Activated naive CD8-positive, alpha-beta T cell treated with anti-CD3 and anti-CD28 coated beads, Interleukin-2, amount 50 U/mL, for 24 hours (primary cell): ENCODE measurements at regions not wholly inside any gene's neighbourhood (a gene's known extent, or its start where the extent isn't known, plus 50 kb on each side); places are given as distances from the start of the nearest gene placed in this dataset.
"Not testable (repeated sequence)": the region's sequence is repeated elsewhere in the genome, so short reads cannot be mapped to it uniquely, and the experiment has no call there.

Source experiments
- ATAC-seq: fragments of 150-1000 bp; cut with Tn5 transposase; one replicate; pipeline ENCODE4 v1.10.0; 2021
- DNase-seq: peaks from one replicate; pipeline ENCODE4 v3.0.0; 2021
- H3K27ac Mint-ChIP-seq: one replicate; pipeline ENCODE4 v1.8.0; 2021; ENCODE audit warnings: mild to moderate bottlenecking, mixed read lengths
- H3K27me3 Mint-ChIP-seq: one replicate; pipeline ENCODE4 v1.8.0; 2021; ENCODE audit warnings: mixed read lengths
- H3K36me3 Mint-ChIP-seq: one replicate; pipeline ENCODE4 v1.8.0; 2021; ENCODE audit warnings: low read depth, mixed read lengths
- H3K4me1 Mint-ChIP-seq: one replicate; pipeline ENCODE4 v1.8.0; 2021; ENCODE audit warnings: mixed read lengths
- H3K4me3 Mint-ChIP-seq: one replicate; pipeline ENCODE4 v1.8.0; 2021; ENCODE audit warnings: mild to moderate bottlenecking, moderate library complexity, mixed read lengths
- H3K9me3 Mint-ChIP-seq: one replicate; pipeline ENCODE4 v1.8.0; 2021; ENCODE audit warnings: mixed read lengths

GRCh38 chr13:82096256-82096655 lies 1755.3 kb upstream of the SPRY2 start:
- Mint-ChIP-seq H3K4me3 (no peak overlapping the region), H3K4me1 (no peaks in the 10 kb centered on the region), H3K9me3 (peaks cover 11% of the 10 kb centered on the region), H3K36me3 (no peaks in the 10 kb centered on the region), H3K27ac (no peak overlapping the region), H3K27me3 (no peaks in the 10 kb centered on the region)
- ATAC-seq (no peak), DNase-seq (no peak)

- Mint-ChIP-seq H3K4me1 (no peaks in the 10 kb centered on the region), H3K27me3 (no peaks in the 10 kb centered on the region), H3K36me3 (no peaks in the 10 kb centered on the region), H3K4me3 (no peak overlapping the region), H3K9me3 (peaks cover 6% of the 10 kb centered on the region), H3K27ac (no peak overlapping the region)
- no peak for DNase-seq
- no peak for ATAC-seq
Observed at GRCh38 chr13:82092312-82092711, 1751.4 kb upstream of the SPRY2 start.

- ATAC-seq (no peak), DNase-seq (no peak)
- Mint-ChIP-seq H3K27ac (no peak overlapping the region), H3K4me3 (no peak overlapping the region), H3K36me3 (no peaks in the 10 kb centered on the region), H3K27me3 (no peaks in the 10 kb centered on the region), H3K9me3 (peaks cover 5% of the 10 kb centered on the region), H3K4me1 (no peaks in the 10 kb centered on the region)
Observed at GRCh38 chr13:82088781-82089180, 1747.9 kb upstream of the SPRY2 start.

- Mint-ChIP-seq H3K4me3 (no peak overlapping the region), H3K27me3 (no peaks in the 10 kb centered on the region), H3K4me1 (no peaks in the 10 kb centered on the region), H3K9me3 (peaks cover 13% of the 10 kb centered on the region), H3K27ac (no peak overlapping the region), H3K36me3 (no peaks in the 10 kb centered on the region)
- ATAC-seq (no peak), DNase-seq (no peak)
Observed at GRCh38 chr13:82076496-82076895, 1735.6 kb upstream of the SPRY2 start.

GRCh38 chr13:82070416-82070815 lies 1729.5 kb upstream of the SPRY2 start:
- no peak for DNase-seq
- peaks cover 14% of the 10 kb centered on the region for H3K9me3 Mint-ChIP-seq
- no peak for ATAC-seq

GRCh38 chr13:82062772-82063171 lies 1721.8 kb upstream of the SPRY2 start:
- H3K4me1 Mint-ChIP-seq = no peaks in the 10 kb centered on the region
- no peaks in the 10 kb centered on the region for H3K27me3 Mint-ChIP-seq
- no peak overlapping the region for H3K27ac Mint-ChIP-seq
- no peak for DNase-seq
- peaks cover 20% of the 10 kb centered on the region for H3K9me3 Mint-ChIP-seq
- no peaks in the 10 kb centered on the region for H3K36me3 Mint-ChIP-seq
- H3K4me3 Mint-ChIP-seq = no peak overlapping the region
- no peak for ATAC-seq

More at GRCh38 chr13:82070416-82070815, 1729.5 kb upstream of the SPRY2 start:
- Mint-ChIP-seq H3K4me3 (no peak overlapping the region), H3K4me1 (no peaks in the 10 kb centered on the region), H3K27me3 (no peaks in the 10 kb centered on the region), H3K36me3 (no peaks in the 10 kb centered on the region), H3K27ac (no peak overlapping the region)

GRCh38 chr13:82058364-82058763 lies 1717.4 kb upstream of the SPRY2 start:
- DNase-seq = no peak
- H3K27ac Mint-ChIP-seq = no peak overlapping the region
- peaks cover 20% of the 10 kb centered on the region for H3K9me3 Mint-ChIP-seq
- H3K36me3 Mint-ChIP-seq = no peaks in the 10 kb centered on the region
- ATAC-seq = no peak
- no peaks in the 10 kb centered on the region for H3K4me1 Mint-ChIP-seq
- no peaks in the 10 kb centered on the region for H3K27me3 Mint-ChIP-seq
- H3K4me3 Mint-ChIP-seq = no peak overlapping the region

- peaks cover 22% of the 10 kb centered on the region for H3K9me3 Mint-ChIP-seq
- H3K27ac Mint-ChIP-seq, H3K27me3 Mint-ChIP-seq, DNase-seq, H3K4me1 Mint-ChIP-seq, ATAC-seq, H3K4me3 Mint-ChIP-seq, H3K36me3 Mint-ChIP-seq: not testable (repeated sequence)
Observed at GRCh38 chr13:82045316-82045715, 1704.4 kb upstream of the SPRY2 start.

- Mint-ChIP-seq H3K4me1 (no peaks in the 10 kb centered on the region), H3K27ac (no peak overlapping the region), H3K9me3 (peaks cover 19% of the 10 kb centered on the region), H3K4me3 (no peak overlapping the region), H3K36me3 (no peaks in the 10 kb centered on the region), H3K27me3 (no peaks in the 10 kb centered on the region)
- ATAC-seq = no peak
- DNase-seq = no peak
Observed at GRCh38 chr13:82036602-82037001, 1695.7 kb upstream of the SPRY2 start.

- DNase-seq (no peak), ATAC-seq (no peak)
- no peaks in the 10 kb centered on the region for H3K4me1 Mint-ChIP-seq
- H3K27ac Mint-ChIP-seq = no peak overlapping the region
- H3K27me3 Mint-ChIP-seq = no peaks in the 10 kb centered on the region
- no peak overlapping the region for H3K4me3 Mint-ChIP-seq
- no peaks in the 10 kb centered on the region for H3K36me3 Mint-ChIP-seq
- H3K9me3 Mint-ChIP-seq = peaks cover 14% of the 10 kb centered on the region
Observed at GRCh38 chr13:82011355-82011754, 1670.4 kb upstream of the SPRY2 start.

GRCh38 chr13:82010780-82011179 lies 1669.9 kb upstream of the SPRY2 start:
- Mint-ChIP-seq H3K27me3 (no peaks in the 10 kb centered on the region), H3K4me1 (no peaks in the 10 kb centered on the region), H3K36me3 (no peaks in the 10 kb centered on the region), H3K4me3 (no peak overlapping the region), H3K9me3 (peaks cover 13% of the 10 kb centered on the region), H3K27ac (no peak overlapping the region)
- ATAC-seq (no peak), DNase-seq (no peak)

- Mint-ChIP-seq H3K4me1 (no peaks in the 10 kb centered on the region), H3K27ac (no peak overlapping the region), H3K27me3 (no peaks in the 10 kb centered on the region), H3K9me3 (peaks cover 12% of the 10 kb centered on the region), H3K36me3 (no peaks in the 10 kb centered on the region), H3K4me3 (no peak overlapping the region)
- no peak for DNase-seq
- ATAC-seq = no peak
Observed at GRCh38 chr13:82002710-82003109, 1661.8 kb upstream of the SPRY2 start.

GRCh38 chr13:81995316-81995715 lies 1654.4 kb upstream of the SPRY2 start:
- Mint-ChIP-seq H3K36me3 (no peaks in the 10 kb centered on the region), H3K4me1 (no peaks in the 10 kb centered on the region), H3K27ac (no peak overlapping the region), H3K4me3 (no peak overlapping the region), H3K9me3 (no peaks in the 10 kb centered on the region), H3K27me3 (no peaks in the 10 kb centered on the region)
- no peak for ATAC-seq
- no peak for DNase-seq

- Mint-ChIP-seq H3K36me3 (no peaks in the 10 kb centered on the region), H3K27ac (no peak overlapping the region), H3K27me3 (peaks cover 2% of the 10 kb centered on the region), H3K4me1 (no peaks in the 10 kb centered on the region), H3K4me3 (no peak overlapping the region), H3K9me3 (peaks cover 13% of the 10 kb centered on the region)
- ATAC-seq (no peak), DNase-seq (no peak)
Observed at GRCh38 chr13:81990652-81991051, 1649.7 kb upstream of the SPRY2 start.

- ATAC-seq (no peak), DNase-seq (no peak)
- Mint-ChIP-seq H3K27ac (no peak overlapping the region), H3K27me3 (peaks cover 2% of the 10 kb centered on the region), H3K36me3 (no peaks in the 10 kb centered on the region), H3K4me3 (no peak overlapping the region), H3K4me1 (no peaks in the 10 kb centered on the region), H3K9me3 (peaks cover 17% of the 10 kb centered on the region)
Observed at GRCh38 chr13:81988567-81988966, 1647.6 kb upstream of the SPRY2 start.

GRCh38 chr13:81987677-81988357 lies 1646.9 kb upstream of the SPRY2 start:
- ATAC-seq (no peak), DNase-seq (no peak)
- Mint-ChIP-seq H3K4me1 (no peaks in the 10 kb centered on the region), H3K27ac (no peak overlapping the region), H3K36me3 (no peaks in the 10 kb centered on the region), H3K4me3 (no peak overlapping the region), H3K9me3 (peaks cover 20% of the 10 kb centered on the region), H3K27me3 (peaks cover 2% of the 10 kb centered on the region)
